H1 (cell line): ENCODE measurements at regions not wholly inside any gene's neighbourhood (a gene's known extent, or its start where the extent isn't known, plus 50 kb on each side); places are given as distances from the start of the nearest gene placed in this dataset.

ENCODE experiments used
- PHF8 ChIP-seq: fragments of 200-600 bp; sonication (generic); conservative IDR thresholded peaks from 2 replicates; pipeline ENCODE4 v1.7.1; 2012; ENCODE audit warnings: low read depth, mild to moderate bottlenecking, inconsistent platforms, low read length, moderate library complexity
- TF ChIP-seq, protein P1 (sequence below), 3 experiments: IDR thresholded peaks; 1 replicate in 2 of 3; 2 replicates in 1 of 3; pipeline versions ENCODE4 v1.5.1 to v1.6.1; 2011; ENCODE audit warnings: low read length in 3 of 3, mild to moderate bottlenecking in 3 of 3, inconsistent platforms in 2 of 3, low read depth in 1 of 3, moderate library complexity in 1 of 3; ENCODE audit not compliant: insufficient read depth in 1 of 3; ENCODE audit errors: control extremely low read depth in 1 of 3

DNA sequence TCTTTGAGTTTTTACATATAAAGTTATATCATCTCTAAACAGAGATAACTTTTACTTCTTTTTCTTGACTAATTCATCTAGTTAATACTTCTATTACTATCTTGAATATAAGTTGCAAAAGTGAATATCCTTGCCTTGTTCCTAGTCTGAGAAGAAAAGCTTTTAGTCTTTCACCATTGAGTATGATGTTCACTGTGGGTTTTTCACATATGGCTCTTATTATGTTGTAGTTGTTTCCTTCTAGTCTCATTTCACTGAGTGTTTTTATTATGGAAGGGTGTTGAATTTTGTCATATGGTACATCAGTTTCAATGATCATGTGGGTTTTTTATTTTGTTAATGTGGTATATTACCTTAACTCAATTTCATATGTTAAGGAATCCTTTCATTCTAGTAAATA is 488.3 kb downstream of the COL12A1 start (continued):
- TF ChIP-seq, protein P1, sequence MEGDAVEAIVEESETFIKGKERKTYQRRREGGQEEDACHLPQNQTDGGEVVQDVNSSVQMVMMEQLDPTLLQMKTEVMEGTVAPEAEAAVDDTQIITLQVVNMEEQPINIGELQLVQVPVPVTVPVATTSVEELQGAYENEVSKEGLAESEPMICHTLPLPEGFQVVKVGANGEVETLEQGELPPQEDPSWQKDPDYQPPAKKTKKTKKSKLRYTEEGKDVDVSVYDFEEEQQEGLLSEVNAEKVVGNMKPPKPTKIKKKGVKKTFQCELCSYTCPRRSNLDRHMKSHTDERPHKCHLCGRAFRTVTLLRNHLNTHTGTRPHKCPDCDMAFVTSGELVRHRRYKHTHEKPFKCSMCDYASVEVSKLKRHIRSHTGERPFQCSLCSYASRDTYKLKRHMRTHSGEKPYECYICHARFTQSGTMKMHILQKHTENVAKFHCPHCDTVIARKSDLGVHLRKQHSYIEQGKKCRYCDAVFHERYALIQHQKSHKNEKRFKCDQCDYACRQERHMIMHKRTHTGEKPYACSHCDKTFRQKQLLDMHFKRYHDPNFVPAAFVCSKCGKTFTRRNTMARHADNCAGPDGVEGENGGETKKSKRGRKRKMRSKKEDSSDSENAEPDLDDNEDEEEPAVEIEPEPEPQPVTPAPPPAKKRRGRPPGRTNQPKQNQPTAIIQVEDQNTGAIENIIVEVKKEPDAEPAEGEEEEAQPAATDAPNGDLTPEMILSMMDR (IDR thresholded peaks at IDR 0.05; ENCODE audit: control extremely low read depth in 1 of 3, insufficient read depth in 1 of 3, low read depth in 1 of 3, low read length in 3 of 3), result no peak
- no peak for TF ChIP-seq PHF8
